Lower lobe of right lung (tissue), 2 donors: ENCODE measurements at regions not wholly inside any gene's neighbourhood (a gene's known extent, or its start where the extent isn't known, plus 50 kb on each side); places are given as distances from the start of the nearest gene placed in this dataset.

Experiments
- ATAC-seq, 2 donors: fragments of 200-7000 bp; cut with Tn5 transposase; one replicate each; pipeline ENCODE4 v1.9.1; 2020 to 2022; ENCODE audit warnings: mild to moderate bottlenecking in 2 of 2, moderate library complexity in 2 of 2
- DNase-seq: peaks from one replicate; pipeline ENCODE4 v3.0.0-alpha.2; 2020
- H3K27ac ChIP-seq: fragments of 200-600 bp; one replicate; pipeline ENCODE4 v1.8.0; 2022
- H3K27me3 ChIP-seq: fragments of 200-600 bp; one replicate; pipeline ENCODE4 v1.8.0; 2022; ENCODE audit warnings: low read depth
- H3K36me3 ChIP-seq: fragments of 200-600 bp; one replicate; pipeline ENCODE4 v1.8.0; 2022; ENCODE audit warnings: mild to moderate bottlenecking
- H3K4me1 ChIP-seq: fragments of 200-600 bp; one replicate; pipeline ENCODE4 v1.8.0; 2022
- H3K4me3 ChIP-seq: fragments of 200-600 bp; one replicate; pipeline ENCODE4 v1.8.0; 2022; ENCODE audit warnings: mild to moderate bottlenecking
- H3K9me3 ChIP-seq: fragments of 200-600 bp; one replicate; pipeline ENCODE4 v1.8.0; 2022
- CTCF ChIP-seq: fragments of 200-600 bp; IDR thresholded peaks from one replicate; pipeline ENCODE4 v1.8.0; 2022; ENCODE audit warnings: antibody characterized with exemption, mild to moderate bottlenecking
- intact Hi-C: fragments of 100-400 bp; cut with DNase I; formaldehyde crosslinking; loops from one replicate; pipeline ENCODE4 v1.11.0; 2022
- donor health status: DM: no; HTN: yes; CAD: no; lungs with severe emphysema.

DNA sequence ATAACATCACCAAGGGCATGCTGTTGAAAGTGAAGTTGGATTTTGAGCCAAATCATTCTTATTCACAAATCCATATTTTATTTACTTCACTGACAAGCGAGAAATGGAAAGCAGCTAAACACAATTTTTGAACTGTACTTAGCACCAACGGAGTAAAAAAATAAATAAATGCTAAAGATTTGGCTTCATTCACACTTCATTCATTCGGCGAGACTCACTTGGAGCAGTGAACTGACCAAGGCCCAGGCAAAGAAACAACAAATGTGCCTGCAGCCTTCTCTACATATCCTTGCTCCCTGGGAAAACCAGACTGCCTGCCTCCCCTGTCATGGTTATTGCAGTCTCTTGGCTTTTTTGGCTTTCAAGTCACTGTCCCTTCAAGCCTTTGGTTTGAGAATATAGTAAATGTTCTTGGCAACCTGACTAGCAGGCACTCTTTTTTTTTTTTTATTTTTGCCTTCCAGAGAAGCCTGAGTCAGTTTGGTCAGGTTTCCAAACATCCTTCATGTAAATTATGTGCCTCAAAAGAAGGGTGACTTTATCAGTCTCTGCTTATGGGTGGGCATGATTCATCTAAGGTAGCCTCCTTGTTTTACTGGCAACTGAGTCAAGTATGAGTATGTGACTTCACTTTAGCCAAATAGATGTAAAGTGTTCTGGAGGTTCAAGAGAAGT lies 177.6 kb upstream of the MEOX2 start:
- TF ChIP-seq CTCF, result no peak
- H3K4me3 ChIP-seq, result no peak overlapping the region
- H3K27ac ChIP-seq, result no peak overlapping the region
- H3K36me3 ChIP-seq, result no peaks in the 10 kb centered on the region
- no peak for DNase-seq
- intact Hi-C loops, result no loop called here
- ATAC-seq, result no peak
- no peaks in the 10 kb centered on the region for H3K9me3 ChIP-seq
- peaks cover 4% of the 10 kb centered on the region for H3K4me1 ChIP-seq
- H3K27me3 ChIP-seq, result no peaks in the 10 kb centered on the region

GRCh38 chr7:15862781-15863165 lies 176.3 kb upstream of the MEOX2 start:
- intact Hi-C loops, result no loop called here
- no peak for ATAC-seq
- TF ChIP-seq CTCF, result no peak

GRCh38 chr7:15862016-15862780 lies 175.7 kb upstream of the MEOX2 start:
- Histone ChIP-seq H3K36me3 (no peaks in the 10 kb centered on the region), H3K9me3 (no peaks in the 10 kb centered on the region), H3K4me1 (peaks cover 4% of the 10 kb centered on the region), H3K4me3 (no peak overlapping the region), H3K27ac (no peak overlapping the region), H3K27me3 (no peaks in the 10 kb centered on the region)
- TF ChIP-seq CTCF, result no peak
- intact Hi-C loops, result no loop called here
- DNase-seq (no peak), ATAC-seq (no peak)

More at GRCh38 chr7:15862781-15863165, 176.3 kb upstream of the MEOX2 start:
- H3K4me3 ChIP-seq, result no peak overlapping the region
- H3K4me1 ChIP-seq, result peaks cover 4% of the 10 kb centered on the region
- no peaks in the 10 kb centered on the region for H3K36me3 ChIP-seq
- no peak for DNase-seq
- H3K27me3 ChIP-seq, result no peaks in the 10 kb centered on the region
- H3K9me3 ChIP-seq, result no peaks in the 10 kb centered on the region
- H3K27ac ChIP-seq, result no peak overlapping the region

GRCh38 chr7:15860264-15860949 lies 173.9 kb upstream of the MEOX2 start:
- Histone ChIP-seq H3K36me3 (no peaks in the 10 kb centered on the region), H3K9me3 (no peaks in the 10 kb centered on the region), H3K27me3 (no peaks in the 10 kb centered on the region), H3K4me3 (no peak overlapping the region), H3K27ac (no peak overlapping the region), H3K4me1 (peaks cover 4% of the 10 kb centered on the region)
- DNase-seq, result no peak
- intact Hi-C loops, result no loop called here
- no peak for TF ChIP-seq CTCF
- ATAC-seq, result no peak

GRCh38 chr7:15857026-15857425 lies 170.5 kb upstream of the MEOX2 start:
- no peaks in the 10 kb centered on the region for H3K4me1 ChIP-seq
- no peaks in the 10 kb centered on the region for H3K9me3 ChIP-seq
- H3K27ac ChIP-seq, result no peak overlapping the region
- no peaks in the 10 kb centered on the region for H3K36me3 ChIP-seq
- ATAC-seq (no peak), DNase-seq (no peak)
- no peak overlapping the region for H3K4me3 ChIP-seq
- H3K27me3 ChIP-seq, result no peaks in the 10 kb centered on the region
- intact Hi-C loops, result no loop called here
- TF ChIP-seq CTCF, result no peak
